ENCODE measurements at regions not wholly inside any gene's neighbourhood (a gene's known extent, or its start where the extent isn't known, plus 50 kb on each side); places are given as distances from the start of the nearest gene placed in this dataset.

- TF ChIP-seq CTCF (IDR thresholded peaks at IDR 0.05) (no peak), POLR2AphosphoS5 (IDR thresholded peaks at IDR 0.05) (no peak), EP300 (IDR thresholded peaks at IDR 0.05) (no peak), POLR2A (IDR thresholded peaks at IDR 0.05) (no peak)
Measured at GRCh38 chr16:5500526-5500925, 402.9 kb upstream of the EEF2KMT start.
